Stimulated activated CD8-positive, alpha-beta memory T cell treated with anti-CD3 and anti-CD28 coated beads, Interleukin-7, amount 100 ng/mL, for 4 hours (primary cell): ENCODE measurements at regions not wholly inside any gene's neighbourhood (a gene's known extent, or its start where the extent isn't known, plus 50 kb on each side); places are given as distances from the start of the nearest gene placed in this dataset.
"Not testable (repeated sequence)": the region's sequence is repeated elsewhere in the genome, so short reads cannot be mapped to it uniquely, and the experiment has no call there.

Source experiments
- DNase-seq, 2 donors: peaks; one replicate each; pipeline ENCODE4 v3.0.0-alpha.2; 2020; ENCODE audit warnings: low read depth in 2 of 2

GRCh38 chr11:3444420-3444744 is 65.4 kb upstream of the ZNF195 start:
- DNase-seq = not testable (repeated sequence)

DNA sequence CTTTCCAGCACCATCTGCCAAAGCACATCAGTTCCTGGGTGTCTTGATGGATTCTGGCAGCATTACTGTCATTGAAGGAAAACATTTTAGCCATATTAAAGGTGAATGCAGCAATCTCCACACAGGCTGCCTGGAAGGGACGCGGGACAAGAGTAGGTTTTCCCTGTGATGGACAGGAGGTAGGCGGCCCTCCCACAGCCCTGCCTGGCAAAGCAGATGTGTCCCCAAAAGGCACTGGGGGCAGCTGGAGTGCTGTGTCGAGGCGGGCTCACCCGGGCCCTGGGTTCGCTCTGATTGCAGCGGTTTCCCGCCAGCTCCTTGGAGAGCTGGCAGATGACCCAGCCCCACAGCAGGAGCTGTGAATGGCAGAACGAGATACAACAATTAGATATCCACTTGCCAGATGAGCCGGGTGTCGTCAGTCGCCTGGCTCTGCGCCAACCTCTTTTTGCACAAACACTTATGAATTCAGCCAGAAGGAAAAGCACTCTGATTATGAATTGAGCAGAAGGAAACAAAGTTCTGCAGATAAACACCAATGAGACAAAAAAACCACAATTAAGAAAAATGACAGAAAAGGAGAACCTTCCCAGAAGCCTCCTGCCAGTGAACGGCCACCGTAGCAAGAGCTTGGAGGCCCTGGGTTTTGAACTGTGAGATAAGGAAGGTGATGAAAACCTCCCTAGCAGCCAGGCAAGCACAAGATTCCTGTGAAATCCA is 64.9 kb upstream of the ZNF195 start:
- not testable (repeated sequence) for DNase-seq

DNA sequence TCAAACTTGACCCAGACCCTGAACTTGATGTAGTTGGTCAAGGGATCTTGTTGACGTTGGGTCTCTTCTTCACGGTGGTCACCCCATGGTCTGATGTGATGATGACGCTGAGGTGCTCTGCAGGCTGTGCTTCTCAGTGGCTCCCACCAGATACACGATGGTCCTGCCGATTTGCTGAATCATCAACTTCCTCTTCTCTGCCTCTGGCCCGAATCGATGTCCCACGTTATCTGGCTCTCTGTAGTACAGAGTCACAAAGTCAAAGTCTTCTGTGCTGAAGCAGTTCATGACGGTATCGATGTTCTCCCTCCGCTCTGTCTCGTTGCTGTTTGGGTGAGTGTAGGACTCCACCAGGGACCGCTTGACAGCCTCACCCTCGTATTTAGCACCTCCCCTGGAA is 58.5 kb upstream of the ZNF195 start:
- not testable (repeated sequence) for DNase-seq

DNA sequence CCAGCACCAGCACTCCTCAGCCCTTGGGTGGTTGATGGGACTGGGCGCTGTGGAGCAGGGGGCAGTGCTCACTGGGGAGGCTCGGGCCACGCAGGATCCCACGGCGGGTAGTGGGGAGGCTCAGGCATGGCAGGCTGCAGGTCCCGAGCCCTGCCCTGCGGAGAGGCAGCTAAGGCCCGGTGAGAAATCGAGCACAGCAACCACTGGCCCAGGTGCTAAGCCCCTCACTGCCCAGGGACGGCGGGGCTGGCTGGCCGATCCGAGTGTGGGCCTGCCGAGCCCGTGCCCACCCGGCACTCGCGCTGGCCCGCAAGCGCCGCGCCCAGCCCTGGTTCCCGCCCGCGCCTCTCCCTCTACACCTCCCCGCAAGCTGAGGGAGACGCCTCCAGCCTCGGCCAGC is 56.0 kb upstream of the ZNF195 start:
- no peak for DNase-seq

GRCh38 chr11:3429191-3429590 is 50.2 kb upstream of the ZNF195 start:
- not testable (repeated sequence) for DNase-seq
